HepG2 (cell line): ENCODE measurements at regions not wholly inside any gene's neighbourhood (a gene's known extent, or its start where the extent isn't known, plus 50 kb on each side); places are given as distances from the start of the nearest gene placed in this dataset.

Experiments used
- ATAC-seq: fragments of 200-7000 bp; cut with Tn5 transposase; 3 replicates; pipeline ENCODE4 v1.9.1; 2020; ENCODE audit warnings: mild to moderate bottlenecking, moderate library complexity
- BruUV-seq: library from RNA; stranded (reverse); fragments of 400-500 nt; replicated peaks from 2 replicates; lab custom pipeline; 2021; lab: Mats Ljungman, UMichigan
- CTCF ChIA-PET: fragments of 300-600 bp; formaldehyde crosslinking; extraction: SDS; loops from one replicate; lab custom pipeline; 2021; ENCODE audit warnings: low total read pairs, inconsistent platforms, low intra/inter-chr PET ratio; lab: Yijun Ruan, JAX
- POLR2A ChIA-PET: fragments of 350-600 bp; sonication (Branson Sonifier 250); formaldehyde crosslinking; loops from one replicate; lab custom pipeline; 2020; ENCODE audit warnings: antibody characterized with exemption, inconsistent platforms; lab: Yijun Ruan, JAX
- DNase-seq: peaks from one replicate; pipeline ENCODE4 v3.0.0-alpha.2; 2015; ENCODE audit warnings: low spot score
- FAIRE-seq: peaks from 3 replicates; lab custom pipeline; 2011; peaks lifted over from hg19 to GRCh38; lab: Jason Lieb, UNC
- H2AFZ ChIP-seq: one replicate; pipeline ENCODE4 v1.6.1; 2011; ENCODE audit warnings: low read length, inconsistent platforms
- H3K27ac ChIP-seq: fragments of 300-600 bp; 3 replicates; pipeline ENCODE4 v1.8.0; 2011; ENCODE audit warnings: mixed run types, mild to moderate bottlenecking, mixed read lengths, low read length, inconsistent platforms; ENCODE audit not compliant: insufficient read depth; ENCODE audit errors: extremely low read length
- H3K27me3 ChIP-seq, 2 experiments: fragments of 200-600 bp in 1 of 2; 2 replicates in 1 of 2; 3 replicates in 1 of 2; pipeline versions ENCODE4 v1.6.0 to v1.8.0; 2011; ENCODE audit warnings: low read length in 2 of 2, mild to moderate bottlenecking in 2 of 2, moderate library complexity in 2 of 2, inconsistent platforms in 1 of 2; ENCODE audit not compliant: insufficient read depth in 2 of 2, control insufficient read depth in 1 of 2
- H3K36me3 ChIP-seq, 2 experiments: fragments of 200-600 bp in 1 of 2; replicated peaks in 1 of 2; 2 replicates in 1 of 2; 3 replicates in 1 of 2; pipeline versions ENCODE4 v1.5.1 to v1.8.0; 2011; ENCODE audit warnings: low read length in 2 of 2, inconsistent platforms in 1 of 2; ENCODE audit not compliant: insufficient read depth in 2 of 2, control insufficient read depth in 1 of 2
- H3K4me1 ChIP-seq: 2 replicates; pipeline ENCODE4 v1.5.1; 2012; ENCODE audit warnings: low read length, inconsistent platforms; ENCODE audit not compliant: insufficient read depth
- H3K4me2 ChIP-seq: 2 replicates; pipeline ENCODE4 v1.6.0; 2011; ENCODE audit warnings: low read depth, low read length, inconsistent platforms
- H3K4me3 ChIP-seq, 3 experiments: fragments of 200-600 bp in 1 of 3; sonication (generic), shearing (Covaris generic) in 1 of 3; replicated peaks in 1 of 3; 2 replicates each; pipeline ENCODE4 v1.5.1; 2011 to 2016; ENCODE audit warnings: low read length in 3 of 3, inconsistent platforms in 2 of 3, low read depth in 2 of 3, mild to moderate bottlenecking in 2 of 3, control low read depth in 1 of 3, mixed read lengths in 1 of 3; ENCODE audit not compliant: insufficient read depth in 1 of 3
- H3K79me2 ChIP-seq: one replicate; pipeline ENCODE4 v1.6.1; 2011; ENCODE audit warnings: low read length, inconsistent platforms; ENCODE audit not compliant: insufficient read depth
- H3K9ac ChIP-seq: 2 replicates; pipeline ENCODE4 v1.6.0; 2011; ENCODE audit warnings: mild to moderate bottlenecking, low read depth, low read length, inconsistent platforms; ENCODE audit not compliant: insufficient read depth
- H3K9me3 ChIP-seq: 2 replicates; pipeline ENCODE4 v1.5.1; 2012; ENCODE audit warnings: mild to moderate bottlenecking, low read length
- H4K20me1 ChIP-seq: 2 replicates; pipeline ENCODE4 v1.6.0; 2011; ENCODE audit warnings: inconsistent platforms, mild to moderate bottlenecking, low read length, moderate library complexity; ENCODE audit not compliant: insufficient read depth
- ASH2L ChIP-seq: fragments of 300-600, 200-600 bp; sonication (generic); IDR thresholded peaks from 2 replicates; pipeline ENCODE4 v1.7.0; 2017; ENCODE audit warnings: low read depth, mild to moderate bottlenecking, moderate library complexity, mixed read lengths, low read length; ENCODE audit not compliant: insufficient read length
- CHD4 ChIP-seq: fragments of 200-600 bp; sonication (generic); IDR thresholded peaks from 2 replicates; pipeline ENCODE4 v1.7.0; 2017; ENCODE audit warnings: mild to moderate bottlenecking, low read length, borderline replicate concordance
- DNMT1 ChIP-seq: sonication (generic); formaldehyde crosslinking; IDR thresholded peaks from 2 replicates; pipeline ENCODE4 v1.5.1; 2020; ENCODE audit warnings: mild to moderate bottlenecking, missing genetic modification reagents
- GLMP ChIP-seq: sonication (generic); formaldehyde crosslinking; IDR thresholded peaks from 2 replicates; pipeline ENCODE4 v1.9.0; 2021; ENCODE audit warnings: missing genetic modification reagents, mild to moderate bottlenecking, borderline replicate concordance
- KLF12 ChIP-seq: sonication (generic); formaldehyde crosslinking; IDR thresholded peaks from 2 replicates; pipeline ENCODE4 v1.4.0; 2020; ENCODE audit warnings: missing genetic modification reagents, borderline replicate concordance
- NR0B2 ChIP-seq: sonication (generic); formaldehyde crosslinking; IDR thresholded peaks from 2 replicates; pipeline ENCODE4 v1.4.0; 2020; ENCODE audit warnings: mild to moderate bottlenecking, missing genetic modification reagents
- TCF7 ChIP-seq: sonication (generic); IDR thresholded peaks from 2 replicates; pipeline ENCODE4 v1.6.1; 2016; ENCODE audit warnings: antibody characterized with exemption, low read depth
- THAP7 ChIP-seq: sonication (generic); formaldehyde crosslinking; IDR thresholded peaks from 2 replicates; pipeline ENCODE4 v1.8.1; 2023; ENCODE audit warnings: mild to moderate bottlenecking, missing genetic modification reagents
- TOPORS ChIP-seq: sonication (generic); formaldehyde crosslinking; IDR thresholded peaks from 2 replicates; pipeline ENCODE4 v1.8.0; 2023; ENCODE audit warnings: mild to moderate bottlenecking, missing genetic modification reagents
- ZNF235 ChIP-seq: sonication (generic); formaldehyde crosslinking; IDR thresholded peaks from 2 replicates; pipeline ENCODE4 v1.8.1; 2023; ENCODE audit warnings: mild to moderate bottlenecking, missing genetic modification reagents, borderline replicate concordance
- ZNF547 ChIP-seq: sonication (generic); formaldehyde crosslinking; IDR thresholded peaks from 2 replicates; pipeline ENCODE4 v1.5.1; 2020; ENCODE audit warnings: mild to moderate bottlenecking, missing genetic modification reagents
- WGBS: methylation state at CpG from one replicate; pipeline ENCODE4 v1.1.6; 2017; ENCODE audit warnings: low lambda C conversion rate; 5-methylcytosine and 5-hydroxymethylcytosine counted together
- in situ Hi-C: cut with HindIII; loops from 2 replicates; pipeline ENCODE4 v1.10.0; 2017; ENCODE audit warnings: low pct_unique_long_range_greater_than_20kb; ENCODE audit not compliant: extremely low pct_ligation_motif_present
- intact Hi-C: fragments of 100-400 bp; cut with micrococcal nuclease; formaldehyde crosslinking; loops from one replicate; pipeline ENCODE4 v1.10.0; 2022; ENCODE audit not compliant: unreplicated experiment

- Histone ChIP-seq H4K20me1 (no peaks in the 10 kb centered on the region), H2AFZ (no peak overlapping the region), H3K4me3 (no peak overlapping the region), H3K4me2 (no peak overlapping the region), H3K79me2 (no peaks in the 10 kb centered on the region), H3K27me3 (peaks cover 0 to 3% of the 10 kb centered on the region in 2 experiments; a peak in 2 of 5 replicates), H3K4me1 (no peaks in the 10 kb centered on the region), H3K27ac (no peak overlapping the region), H3K9me3 (no peaks in the 10 kb centered on the region), H3K36me3 (no peaks in the 10 kb centered on the region), H3K9ac (no peak overlapping the region)
- in situ Hi-C loops (no loop called here), intact Hi-C loops (no loop called here)
- TF ChIP-seq ASH2L, result no peak
- WGBS, result 0% methylated on average over 2 of the region's 2 CpGs
- ATAC-seq, result no peak
- CTCF ChIA-PET, result no interaction called here
- POLR2A ChIA-PET, result no interaction called here
- no peak for FAIRE-seq
- DNase-seq, result no peak
- no TSS peak for BruUV-seq
Observed at GRCh38 chr18:22550366-22550765, 132.7 kb upstream of the CTAGE1 start.

GRCh38 chr18:22550861-22551260 is 133.1 kb upstream of the CTAGE1 start:
- Histone ChIP-seq H3K4me1 (no peaks in the 10 kb centered on the region), H3K9me3 (no peaks in the 10 kb centered on the region), H3K27ac (no peak overlapping the region), H3K9ac (no peak overlapping the region), H3K79me2 (no peaks in the 10 kb centered on the region), H3K27me3 (peaks cover 0 to 3% of the 10 kb centered on the region in 2 experiments; a peak in 2 of 5 replicates), H3K4me3 (no peak overlapping the region), H4K20me1 (no peaks in the 10 kb centered on the region)
- no peak for FAIRE-seq
- DNase-seq, result no peak
- POLR2A ChIA-PET, result no interaction called here
- ATAC-seq, result no peak
- intact Hi-C loops (no loop called here), in situ Hi-C loops (no loop called here)
- no TSS peak for BruUV-seq
- TF ChIP-seq ZNF547 (CRISPR knock-in tag) (no peak), CHD4 (no peak), TOPORS (CRISPR knock-in tag) (no peak), GLMP (CRISPR knock-in tag) (no peak), THAP7 (no peak), KLF12 (CRISPR knock-in tag) (no peak), ZNF235 (CRISPR knock-in tag) (no peak), NR0B2 (CRISPR knock-in tag) (no peak), DNMT1 (no peak), TCF7 (no peak)
- TF ChIP-seq, all 625 proteins: peak for 0
- CTCF ChIA-PET, result no interaction called here
- H2AFZ ChIP-seq, result no peak overlapping the region
- WGBS, result 40% methylated on average over 1 of the region's 1 CpG
- no peaks in the 10 kb centered on the region for H3K36me3 ChIP-seq
- H3K4me2 ChIP-seq, result no peak overlapping the region
